Neutrophil (primary cell): ENCODE measurements at regions not wholly inside any gene's neighbourhood (a gene's known extent, or its start where the extent isn't known, plus 50 kb on each side); places are given as distances from the start of the nearest gene placed in this dataset.

Experiments used
- H3K27ac ChIP-seq: fragments of 200-600 bp; sonication (generic); 2 replicates; pipeline ENCODE4 v1.5.1; 2016; ENCODE audit warnings: mild to moderate bottlenecking, moderate library complexity
- H3K27me3 ChIP-seq: fragments of 200-600 bp; sonication (generic); 2 replicates; pipeline ENCODE4 v1.6.0; 2016; ENCODE audit warnings: mild to moderate bottlenecking
- H3K36me3 ChIP-seq: fragments of 200-600 bp; sonication (generic); 2 replicates; pipeline ENCODE4 v1.5.1; 2017
- H3K4me1 ChIP-seq, 2 experiments: fragments of 200-600 bp in 1 of 2; sonication (generic) in 1 of 2; 1 replicate in 1 of 2; 2 replicates in 1 of 2; pipeline versions ENCODE4 v1.5.1 to v1.6.1; 2013 to 2016; ENCODE audit warnings: low read depth in 1 of 2, low read length in 1 of 2, mild to moderate bottlenecking in 1 of 2, moderate library complexity in 1 of 2; ENCODE audit not compliant: control insufficient read depth in 1 of 2, insufficient read depth in 1 of 2
- H3K4me3 ChIP-seq, 2 experiments: fragments of 200-600 bp in 1 of 2; sonication (generic) in 1 of 2; 1 replicate in 1 of 2; 2 replicates in 1 of 2; pipeline ENCODE4 v1.5.1; 2013 to 2016; ENCODE audit warnings: low read depth in 1 of 2, low read length in 1 of 2, mild to moderate bottlenecking in 1 of 2, moderate library complexity in 1 of 2
- H3K9me3 ChIP-seq: fragments of 200-600 bp; sonication (generic); 2 replicates; pipeline ENCODE4 v1.5.1; 2016
- CTCF ChIP-seq: fragments of 200-600 bp; sonication (generic); IDR thresholded peaks from 2 replicates; pipeline ENCODE4 v1.5.1; 2016; ENCODE audit warnings: antibody characterized with exemption

DNA sequence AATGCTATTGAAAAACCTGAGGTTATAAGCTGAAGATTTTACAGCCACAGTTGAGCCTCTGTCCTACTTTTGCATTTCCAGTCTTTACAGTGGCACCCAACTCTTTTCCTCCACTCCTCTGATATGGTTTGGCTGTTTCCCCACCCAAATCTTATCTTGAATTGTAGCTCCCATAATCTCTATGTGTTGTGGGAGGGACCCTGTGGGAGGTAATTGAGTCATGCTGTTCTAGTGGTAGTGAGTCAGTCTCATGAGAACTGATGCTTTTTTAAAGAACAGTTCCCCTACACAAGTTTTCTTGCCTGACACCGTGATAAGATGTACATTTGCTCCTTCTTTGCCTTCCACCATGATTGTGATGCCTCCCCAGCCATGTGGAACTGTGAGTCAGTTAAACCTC lies 646.1 kb upstream of the SEMA6A start:
- no peak overlapping the region for H3K27ac ChIP-seq
- H3K36me3 ChIP-seq, result no peaks in the 10 kb centered on the region
- H3K4me1 ChIP-seq, result no peaks in the 10 kb centered on the region
- no peaks in the 10 kb centered on the region for H3K9me3 ChIP-seq
- H3K27me3 ChIP-seq, result no peaks in the 10 kb centered on the region
- no peak for TF ChIP-seq CTCF
- no peak overlapping the region for H3K4me3 ChIP-seq

DNA sequence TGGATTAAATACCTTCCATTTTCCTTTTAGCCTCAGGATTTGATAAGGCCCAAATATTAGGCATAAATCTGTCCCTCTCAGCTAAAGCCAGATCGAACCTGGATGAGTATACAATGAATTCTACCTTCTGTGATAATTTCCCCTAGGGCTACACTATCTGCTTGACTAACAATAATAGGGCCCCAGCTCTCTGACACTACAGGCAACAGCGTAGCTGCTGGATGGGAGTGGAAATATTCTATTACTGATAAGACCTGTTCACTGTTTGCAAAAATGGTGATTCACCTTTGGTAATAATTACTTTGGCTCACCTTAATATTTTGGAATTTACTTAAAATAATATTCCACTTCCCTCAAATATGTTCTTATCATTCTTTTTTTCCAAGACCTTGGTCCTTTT lies 644.2 kb upstream of the SEMA6A start:
- Histone ChIP-seq H3K4me3 (no peak overlapping the region), H3K9me3 (no peaks in the 10 kb centered on the region), H3K27me3 (no peaks in the 10 kb centered on the region), H3K36me3 (no peaks in the 10 kb centered on the region), H3K4me1 (no peaks in the 10 kb centered on the region), H3K27ac (no peak overlapping the region)
- TF ChIP-seq CTCF, result no peak

DNA sequence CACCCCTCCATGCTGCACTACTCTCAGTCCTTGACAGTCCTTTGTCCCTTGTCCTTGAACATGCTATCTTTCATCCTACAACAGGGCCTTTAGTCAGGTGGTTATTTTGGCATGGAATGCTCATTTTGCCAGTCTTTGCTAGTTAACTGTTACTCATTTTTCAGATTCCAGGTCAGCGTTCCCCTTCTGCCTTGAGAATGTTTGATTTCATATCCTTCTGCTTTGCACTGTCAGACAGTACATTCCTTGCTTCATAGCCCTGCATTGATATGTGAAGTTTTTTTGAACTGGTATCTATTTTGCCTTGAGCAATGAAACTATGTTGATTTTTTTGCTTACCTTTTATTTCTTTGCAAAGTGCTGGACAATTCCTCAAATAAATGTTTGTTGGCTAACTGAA lies 638.2 kb upstream of the SEMA6A start:
- Histone ChIP-seq H3K27ac (no peak overlapping the region), H3K36me3 (no peaks in the 10 kb centered on the region), H3K4me1 (no peaks in the 10 kb centered on the region), H3K9me3 (no peaks in the 10 kb centered on the region), H3K27me3 (no peaks in the 10 kb centered on the region), H3K4me3 (no peak overlapping the region)
- no peak for TF ChIP-seq CTCF

GRCh38 chr5:117210796-117211195 lies 636.2 kb upstream of the SEMA6A start:
- H3K27me3 ChIP-seq, result no peaks in the 10 kb centered on the region
- H3K4me3 ChIP-seq, result no peak overlapping the region
- H3K27ac ChIP-seq, result no peak overlapping the region
- no peaks in the 10 kb centered on the region for H3K36me3 ChIP-seq
- H3K9me3 ChIP-seq, result no peaks in the 10 kb centered on the region
- TF ChIP-seq CTCF, result no peak
- no peaks in the 10 kb centered on the region for H3K4me1 ChIP-seq

DNA sequence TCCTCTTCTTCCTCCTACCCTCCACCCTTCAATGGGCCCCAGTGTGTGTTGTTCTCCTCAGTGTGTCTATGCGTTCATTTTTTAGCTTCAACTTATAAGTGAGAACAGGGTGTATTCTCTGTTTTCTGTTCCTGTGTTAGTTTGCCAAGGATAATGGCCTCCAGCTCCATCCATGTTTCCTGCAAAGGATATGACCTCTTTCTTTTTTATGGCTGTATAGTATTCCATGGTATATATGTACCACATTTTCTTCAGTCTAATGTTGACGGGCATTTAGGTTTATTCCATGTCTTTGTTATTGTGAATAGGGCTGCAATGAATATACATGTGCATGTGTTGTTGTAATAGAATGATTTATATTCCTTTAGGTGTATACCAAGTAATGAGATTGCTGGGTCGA lies 634.9 kb upstream of the SEMA6A start:
- H3K4me3 ChIP-seq, result no peak overlapping the region
- H3K27ac ChIP-seq, result no peak overlapping the region
- TF ChIP-seq CTCF, result no peak
- H3K9me3 ChIP-seq, result no peaks in the 10 kb centered on the region
- H3K27me3 ChIP-seq, result no peaks in the 10 kb centered on the region
- H3K36me3 ChIP-seq, result no peaks in the 10 kb centered on the region
- no peaks in the 10 kb centered on the region for H3K4me1 ChIP-seq

- Histone ChIP-seq H3K27ac (no peak overlapping the region), H3K4me3 (no peak overlapping the region), H3K27me3 (no peaks in the 10 kb centered on the region), H3K9me3 (no peaks in the 10 kb centered on the region), H3K4me1 (no peaks in the 10 kb centered on the region), H3K36me3 (no peaks in the 10 kb centered on the region)
- no peak for TF ChIP-seq CTCF
Observed at GRCh38 chr5:117207088-117207668, 632.6 kb upstream of the SEMA6A start.
